ENCODE measurements at regions not wholly inside any gene's neighbourhood (a gene's known extent, or its start where the extent isn't known, plus 50 kb on each side); places are given as distances from the start of the nearest gene placed in this dataset.

DNA sequence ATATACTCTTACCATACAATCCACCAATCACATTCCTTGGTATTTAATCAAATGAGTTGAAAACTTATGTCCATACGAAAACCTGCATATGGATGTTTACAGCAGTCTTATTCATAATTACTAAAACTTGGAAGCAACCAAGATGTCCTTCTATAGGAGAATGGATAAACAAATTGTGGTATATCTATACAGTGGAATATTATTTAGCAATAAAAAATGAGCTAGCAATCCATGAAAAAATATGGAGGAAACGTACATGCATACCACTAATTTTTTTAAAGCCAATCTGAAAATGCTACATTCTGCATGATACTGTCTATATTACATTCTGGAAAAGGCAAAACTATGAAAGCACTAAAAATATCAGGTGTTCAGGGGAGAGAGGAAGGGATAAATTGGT, 73.9 kb upstream of the LPP start:
- no peak for DNase-seq
- H3K27me3 Mint-ChIP-seq (ENCODE audit: insufficient read depth), result no peaks in the 10 kb centered on the region
- H3K9me3 Mint-ChIP-seq, result no peaks in the 10 kb centered on the region
- H3K4me3 Mint-ChIP-seq, result no peak overlapping the region
- H3K36me3 Mint-ChIP-seq (ENCODE audit: low read depth), result no peaks in the 10 kb centered on the region
- no peak overlapping the region for H3K27ac Mint-ChIP-seq
- peaks cover 30% of the 10 kb centered on the region for H3K4me1 Mint-ChIP-seq (ENCODE audit: low read depth)
- TF ChIP-seq, protein P1, sequence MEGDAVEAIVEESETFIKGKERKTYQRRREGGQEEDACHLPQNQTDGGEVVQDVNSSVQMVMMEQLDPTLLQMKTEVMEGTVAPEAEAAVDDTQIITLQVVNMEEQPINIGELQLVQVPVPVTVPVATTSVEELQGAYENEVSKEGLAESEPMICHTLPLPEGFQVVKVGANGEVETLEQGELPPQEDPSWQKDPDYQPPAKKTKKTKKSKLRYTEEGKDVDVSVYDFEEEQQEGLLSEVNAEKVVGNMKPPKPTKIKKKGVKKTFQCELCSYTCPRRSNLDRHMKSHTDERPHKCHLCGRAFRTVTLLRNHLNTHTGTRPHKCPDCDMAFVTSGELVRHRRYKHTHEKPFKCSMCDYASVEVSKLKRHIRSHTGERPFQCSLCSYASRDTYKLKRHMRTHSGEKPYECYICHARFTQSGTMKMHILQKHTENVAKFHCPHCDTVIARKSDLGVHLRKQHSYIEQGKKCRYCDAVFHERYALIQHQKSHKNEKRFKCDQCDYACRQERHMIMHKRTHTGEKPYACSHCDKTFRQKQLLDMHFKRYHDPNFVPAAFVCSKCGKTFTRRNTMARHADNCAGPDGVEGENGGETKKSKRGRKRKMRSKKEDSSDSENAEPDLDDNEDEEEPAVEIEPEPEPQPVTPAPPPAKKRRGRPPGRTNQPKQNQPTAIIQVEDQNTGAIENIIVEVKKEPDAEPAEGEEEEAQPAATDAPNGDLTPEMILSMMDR (IDR thresholded peaks at IDR 0.05), result no peak

DNA sequence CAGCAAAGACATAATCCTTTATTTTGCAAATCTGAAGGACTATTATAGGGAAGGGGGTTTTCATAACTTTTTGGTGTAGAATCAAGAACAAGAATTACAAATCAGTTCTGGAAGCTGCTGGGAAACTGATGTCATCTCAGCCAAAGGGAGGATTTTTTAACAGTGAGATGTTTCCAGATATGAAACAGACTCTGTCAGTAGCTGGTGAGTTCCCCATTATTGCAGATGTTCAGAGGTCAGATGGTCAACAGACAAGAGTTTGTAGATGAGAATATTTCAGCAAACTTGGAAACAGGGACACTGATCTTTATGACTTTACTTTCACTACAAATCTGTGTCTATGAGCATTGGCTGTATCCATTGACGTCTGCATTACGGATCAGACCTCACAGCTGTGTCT, 71.9 kb upstream of the LPP start:
- peak overlapping the region; percentile 25 for H3K4me3 Mint-ChIP-seq
- DNase-seq, result peak; percentile 36
- TF ChIP-seq, protein P1 (IDR thresholded peaks at IDR 0.05), result no peak
- H3K27me3 Mint-ChIP-seq (ENCODE audit: insufficient read depth), result no peaks in the 10 kb centered on the region; the same call in none of the 2 replicates
- H3K4me1 Mint-ChIP-seq (ENCODE audit: low read depth), result peaks cover 30% of the 10 kb centered on the region
- no peaks in the 10 kb centered on the region for H3K9me3 Mint-ChIP-seq
- no peaks in the 10 kb centered on the region for H3K36me3 Mint-ChIP-seq (ENCODE audit: low read depth)
- peak overlapping the region; percentile 21; the same call in 1 of the 2 replicates for H3K27ac Mint-ChIP-seq

DNA sequence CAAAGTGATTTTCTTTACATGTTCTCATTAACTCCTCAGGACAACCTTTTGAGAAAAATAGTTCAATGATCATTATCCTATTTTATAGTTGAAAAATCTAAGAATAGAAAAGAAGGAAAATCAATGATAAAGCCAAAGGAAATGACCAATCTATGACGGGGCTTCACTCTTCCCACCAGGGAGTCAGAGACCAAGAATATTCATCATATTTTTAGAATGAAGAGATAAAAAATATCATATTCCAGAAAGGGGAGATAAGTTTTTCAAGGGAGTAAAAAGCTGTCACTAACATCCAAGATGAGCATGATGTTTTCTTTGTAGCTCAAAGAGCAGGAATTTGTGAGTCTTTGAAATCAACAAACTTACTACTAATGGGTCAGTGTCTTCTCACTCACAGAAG, 71.5 kb upstream of the LPP start:
- Mint-ChIP-seq H3K9me3 (no peaks in the 10 kb centered on the region), H3K27ac (peak overlapping the region; percentile 29), H3K27me3 (ENCODE audit: insufficient read depth) (no peaks in the 10 kb centered on the region; the same call in none of the 2 replicates), H3K4me1 (ENCODE audit: low read depth) (peaks cover 30% of the 10 kb centered on the region), H3K4me3 (peak overlapping the region; percentile 25), H3K36me3 (ENCODE audit: low read depth) (no peaks in the 10 kb centered on the region)
- TF ChIP-seq, protein P1 (IDR thresholded peaks at IDR 0.05), result no peak
- no peak for DNase-seq

DNA sequence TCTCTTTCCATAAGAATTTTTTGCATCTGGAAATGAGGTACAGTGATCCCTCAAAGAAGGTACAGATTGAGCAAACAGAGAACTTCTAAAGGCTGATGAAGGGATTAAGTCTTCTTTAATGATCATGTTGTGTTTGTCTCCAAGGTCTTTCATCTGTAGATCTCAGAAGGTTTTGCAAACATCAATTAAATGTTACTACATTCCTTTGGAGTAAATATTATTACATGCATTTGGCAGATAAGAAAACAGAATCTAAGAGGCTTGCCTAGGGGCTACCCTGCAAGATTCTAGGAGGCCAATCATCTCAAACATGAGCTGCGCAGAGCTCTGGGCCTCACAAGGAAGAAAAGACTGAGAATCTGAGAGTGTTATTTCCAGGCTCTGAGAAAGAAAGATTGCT, 70.9 kb upstream of the LPP start:
- H3K4me1 Mint-ChIP-seq (ENCODE audit: low read depth), result peaks cover 30% of the 10 kb centered on the region
- H3K27ac Mint-ChIP-seq, result no peak overlapping the region
- no peaks in the 10 kb centered on the region for H3K9me3 Mint-ChIP-seq
- TF ChIP-seq, protein P1 (IDR thresholded peaks at IDR 0.05), result no peak
- peak overlapping the region; percentile 25; the same call in 1 of the 2 replicates for H3K4me3 Mint-ChIP-seq
- H3K36me3 Mint-ChIP-seq (ENCODE audit: low read depth), result no peaks in the 10 kb centered on the region
- DNase-seq, result no peak
- no peaks in the 10 kb centered on the region; the same call in none of the 2 replicates for H3K27me3 Mint-ChIP-seq (ENCODE audit: insufficient read depth)

DNA sequence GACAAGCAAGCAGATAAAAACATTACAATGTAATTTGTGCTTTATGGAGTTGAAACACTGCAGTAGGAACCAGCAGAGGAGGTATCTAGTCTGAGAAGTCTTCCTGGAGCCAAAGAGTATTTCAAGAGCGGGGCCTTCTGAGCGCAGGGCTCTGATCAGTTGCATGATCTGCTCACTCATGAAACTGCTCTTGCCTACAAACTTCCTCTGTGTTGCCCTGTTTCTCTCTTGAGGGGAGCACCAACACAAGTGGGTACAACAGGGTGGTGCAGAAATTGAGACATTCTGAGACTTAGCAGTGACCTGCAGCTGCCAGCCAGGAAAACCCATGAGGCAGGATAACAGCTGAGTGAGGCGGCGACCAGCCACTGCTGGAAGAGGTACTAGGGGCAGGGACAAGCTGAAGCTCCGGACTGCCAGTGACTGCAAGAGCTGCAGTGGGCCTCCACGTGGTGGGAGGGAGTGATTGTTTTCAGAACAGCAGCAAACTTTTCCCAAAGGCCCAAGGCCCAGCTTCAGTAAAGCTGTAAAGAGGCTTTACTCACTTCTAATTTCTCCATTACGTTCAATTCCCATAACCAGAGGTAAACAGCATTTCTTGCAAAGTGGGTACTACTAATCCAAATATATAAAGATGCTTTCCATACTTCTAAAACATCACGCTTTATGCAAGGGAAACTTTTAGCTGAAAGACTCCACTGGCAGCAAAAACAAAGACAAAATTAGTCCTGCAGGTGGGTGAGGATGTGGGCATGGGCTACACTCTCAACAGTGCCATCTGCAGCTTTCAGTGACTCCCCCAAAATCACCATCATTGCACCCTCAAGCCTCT, 69.0 kb upstream of the LPP start:
- no peak overlapping the region for H3K4me3 Mint-ChIP-seq
- H3K27me3 Mint-ChIP-seq (ENCODE audit: insufficient read depth), result no peaks in the 10 kb centered on the region; the same call in none of the 2 replicates
- no peak overlapping the region for H3K27ac Mint-ChIP-seq
- no peaks in the 10 kb centered on the region for H3K36me3 Mint-ChIP-seq (ENCODE audit: low read depth)
- H3K9me3 Mint-ChIP-seq, result no peaks in the 10 kb centered on the region
- TF ChIP-seq, protein P1 (IDR thresholded peaks at IDR 0.05), result no peak
- peaks cover 30% of the 10 kb centered on the region for H3K4me1 Mint-ChIP-seq (ENCODE audit: low read depth)
- no peak for DNase-seq
